HL-60 (cell line): ENCODE measurements at regions not wholly inside any gene's neighbourhood (a gene's known extent, or its start where the extent isn't known, plus 50 kb on each side); places are given as distances from the start of the nearest gene placed in this dataset.

ENCODE experiments used
- DNase-seq, 2 experiments: peaks; one replicate each; pipeline ENCODE4 v3.0.0-alpha.2; 2010 to 2020; ENCODE audit warnings: low read depth in 1 of 2, low spot score in 1 of 2
- H3K27ac ChIP-seq: fragments of 250-450 bp; sonication (Bioruptor Pico); replicated peaks from 2 replicates; pipeline ENCODE4 v1.5.1; 2020; ENCODE audit warnings: mild to moderate bottlenecking, moderate library complexity
- H3K27me3 ChIP-seq: fragments of 250-450 bp; sonication (Bioruptor Pico); 2 replicates; pipeline ENCODE4 v1.5.1; 2021; ENCODE audit warnings: mild to moderate bottlenecking, moderate library complexity; ENCODE audit not compliant: insufficient read depth, poor library complexity, severe bottlenecking
- H3K4me3 ChIP-seq: replicated peaks from 2 replicates; pipeline ENCODE4 v1.5.1; 2011; ENCODE audit warnings: mild to moderate bottlenecking, control low read depth, low read length; ENCODE audit not compliant: insufficient read depth
- CTCF ChIP-seq: IDR thresholded peaks from one replicate; pipeline ENCODE4 v1.5.1; 2011; ENCODE audit warnings: low read length, control low read depth, inconsistent platforms; ENCODE audit not compliant: insufficient read depth
- GABPA ChIP-seq: IDR thresholded peaks from 2 replicates; pipeline ENCODE4 v1.6.1; 2012; ENCODE audit warnings: low read depth
- POLR2AphosphoS5 ChIP-seq: IDR thresholded peaks from 2 replicates; pipeline ENCODE4 v1.6.1; 2012; ENCODE audit warnings: low read depth
- REST ChIP-seq: IDR thresholded peaks from 2 replicates; pipeline ENCODE4 v1.6.1; 2012; ENCODE audit warnings: low read depth; ENCODE audit not compliant: insufficient replicate concordance
- SPI1 ChIP-seq: IDR thresholded peaks from 2 replicates; pipeline ENCODE4 v1.6.1; 2012; ENCODE audit warnings: low read depth, mild to moderate bottlenecking, borderline replicate concordance

- no peaks in the 10 kb centered on the region for H3K27me3 ChIP-seq
- TF ChIP-seq CTCF = no peak
- TF ChIP-seq GABPA = no peak
- TF ChIP-seq REST = no peak
- TF ChIP-seq POLR2AphosphoS5 = no peak
- no peak for TF ChIP-seq SPI1
These were observed 762.8 kb upstream of the WWC1 start for GRCh38 chr5:167528651-167529050.

GRCh38 chr5:167530548-167530947 lies 760.9 kb upstream of the WWC1 start:
- no peak overlapping the region for H3K4me3 ChIP-seq
- TF ChIP-seq CTCF (no peak), REST (no peak), SPI1 (no peak), POLR2AphosphoS5 (no peak), GABPA (no peak)
- no peaks in the 10 kb centered on the region for H3K27me3 ChIP-seq
- no peak for DNase-seq
- H3K27ac ChIP-seq = no peak overlapping the region

More at GRCh38 chr5:167528651-167529050, 762.8 kb upstream of the WWC1 start:
- no peak for DNase-seq
- H3K27ac ChIP-seq = no peak overlapping the region
- no peak overlapping the region for H3K4me3 ChIP-seq

- no peak for TF ChIP-seq CTCF
- TF ChIP-seq GABPA = no peak
- no peak for TF ChIP-seq REST
- no peak for TF ChIP-seq SPI1
- TF ChIP-seq POLR2AphosphoS5 = no peak
- no peak overlapping the region for H3K4me3 ChIP-seq
- no peak overlapping the region for H3K27ac ChIP-seq
- no peaks in the 10 kb centered on the region for H3K27me3 ChIP-seq
- no peak for DNase-seq
These were observed 757.3 kb upstream of the WWC1 start for GRCh38 chr5:167533814-167534795.
